H9 (cell line): ENCODE measurements at regions not wholly inside any gene's neighbourhood (a gene's known extent, or its start where the extent isn't known, plus 50 kb on each side); places are given as distances from the start of the nearest gene placed in this dataset.

Experiments
- DNase-seq: peaks from one replicate; pipeline ENCODE4 v3.0.0-alpha.2; 2017
- H2AFZ ChIP-seq: one replicate; pipeline ENCODE4 v1.6.1; 2013; ENCODE audit warnings: mild to moderate bottlenecking, low read length, control low read depth, moderate library complexity
- H2AK5ac ChIP-seq: 2 replicates; pipeline ENCODE4 v1.6.1; 2013; ENCODE audit warnings: low read length, control low read depth, mixed read lengths; ENCODE audit not compliant: insufficient read length
- H2BK120ac ChIP-seq: one replicate; pipeline ENCODE4 v1.6.1; 2013; ENCODE audit warnings: low read depth, mild to moderate bottlenecking, low read length, control low read depth, inconsistent platforms; ENCODE audit not compliant: poor library complexity, severe bottlenecking
- H2BK12ac ChIP-seq: 2 replicates; pipeline ENCODE4 v1.6.1; 2013; ENCODE audit warnings: low read length, control low read depth, mixed read lengths, low read depth; ENCODE audit not compliant: insufficient read length
- H2BK15ac ChIP-seq: 2 replicates; pipeline ENCODE4 v1.6.1; 2013; ENCODE audit warnings: low read depth, low read length, control low read depth
- H2BK20ac ChIP-seq: one replicate; pipeline ENCODE4 v1.6.1; 2013; ENCODE audit warnings: low read depth, mild to moderate bottlenecking, low read length, control low read depth, inconsistent platforms; ENCODE audit not compliant: poor library complexity, severe bottlenecking
- H2BK5ac ChIP-seq: 2 replicates; pipeline ENCODE4 v1.6.1; 2013; ENCODE audit warnings: low read length, control low read depth, mixed read lengths; ENCODE audit not compliant: insufficient read length
- H3K14ac ChIP-seq: 2 replicates; pipeline ENCODE4 v1.6.1; 2013; ENCODE audit warnings: low read length, control low read depth; ENCODE audit not compliant: insufficient read depth
- H3K18ac ChIP-seq: 2 replicates; pipeline ENCODE4 v1.6.1; 2013; ENCODE audit warnings: low read depth, mild to moderate bottlenecking, mixed read lengths, low read length, control low read depth; ENCODE audit not compliant: insufficient read length
- H3K23ac ChIP-seq: 2 replicates; pipeline ENCODE4 v1.6.1; 2013; ENCODE audit warnings: low read length, control low read depth, mixed read lengths, low read depth; ENCODE audit not compliant: insufficient read length
- H3K23me2 ChIP-seq: 2 replicates; pipeline ENCODE4 v1.6.1; 2013; ENCODE audit warnings: low read depth, mild to moderate bottlenecking, mixed read lengths, low read length, control low read depth; ENCODE audit not compliant: insufficient read length, poor library complexity, severe bottlenecking
- H3K27ac ChIP-seq: 2 replicates; pipeline ENCODE4 v1.5.1; 2013; ENCODE audit warnings: low read length, control low read depth, mixed read lengths, low read depth; ENCODE audit not compliant: insufficient read length
- H3K27me3 ChIP-seq: 2 replicates; pipeline ENCODE4 v1.6.1; 2013; ENCODE audit warnings: low read length, control low read depth, inconsistent platforms; ENCODE audit not compliant: insufficient read depth
- H3K4ac ChIP-seq: 2 replicates; pipeline ENCODE4 v1.6.1; 2013; ENCODE audit warnings: low read depth, mild to moderate bottlenecking, control low read depth, inconsistent platforms, low read length, moderate library complexity
- H3K4me1 ChIP-seq: 2 replicates; pipeline ENCODE4 v1.6.1; 2013; ENCODE audit warnings: low read length, control low read depth, inconsistent platforms; ENCODE audit not compliant: insufficient read depth
- H3K4me2 ChIP-seq: 2 replicates; pipeline ENCODE4 v1.6.1; 2013; ENCODE audit warnings: low read length, control low read depth, mixed read lengths; ENCODE audit not compliant: insufficient read length, insufficient read depth
- H3K56ac ChIP-seq: 2 replicates; pipeline ENCODE4 v1.6.1; 2013; ENCODE audit warnings: low read depth, mild to moderate bottlenecking, mixed read lengths, low read length, control low read depth; ENCODE audit not compliant: insufficient read length
- H3K79me1 ChIP-seq: 2 replicates; pipeline ENCODE4 v1.6.1; 2013; ENCODE audit warnings: low read depth, mild to moderate bottlenecking, moderate library complexity, low read length, control low read depth, inconsistent platforms; ENCODE audit not compliant: insufficient read depth, poor library complexity, severe bottlenecking
- H3K79me2 ChIP-seq: 2 replicates; pipeline ENCODE4 v1.6.1; 2013; ENCODE audit warnings: low read length, control low read depth, inconsistent platforms; ENCODE audit not compliant: insufficient read depth
- H3K9ac ChIP-seq: 2 replicates; pipeline ENCODE4 v1.6.1; 2013; ENCODE audit warnings: low read length, control low read depth, mixed read lengths; ENCODE audit not compliant: insufficient read length; ENCODE audit errors: extremely low read depth
- H3K9me3 ChIP-seq: one replicate; pipeline ENCODE4 v1.6.1; 2013; ENCODE audit warnings: low read depth, low read length, inconsistent platforms; ENCODE audit not compliant: control insufficient read depth
- H3T11ph ChIP-seq: one replicate; pipeline ENCODE4 v1.6.1; 2013; ENCODE audit warnings: mild to moderate bottlenecking, low read length, control low read depth, inconsistent platforms
- H4K20me1 ChIP-seq: one replicate; pipeline ENCODE4 v1.6.1; 2013; ENCODE audit not compliant: control insufficient read depth, insufficient read length, insufficient read depth
- H4K5ac ChIP-seq: 2 replicates; pipeline ENCODE4 v1.6.1; 2013; ENCODE audit warnings: low read depth, mild to moderate bottlenecking, mixed read lengths, low read length, control low read depth; ENCODE audit not compliant: insufficient read length
- H4K8ac ChIP-seq: replicated peaks from 2 replicates; pipeline ENCODE4 v1.6.1; 2013; ENCODE audit warnings: low read length, control low read depth, mixed read lengths, low read depth; ENCODE audit not compliant: insufficient read length
- H4K91ac ChIP-seq: 2 replicates; pipeline ENCODE4 v1.6.1; 2013; ENCODE audit warnings: low read depth, mild to moderate bottlenecking, moderate library complexity, mixed read lengths, low read length, control low read depth; ENCODE audit not compliant: insufficient read length
- H3K27ac Mint-ChIP-seq, 3 experiments: 2 replicates in 2 of 3; 3 replicates in 1 of 3; pipeline ENCODE4 v1.8.0; 2020 to 2021; ENCODE audit warnings: mixed read lengths in 3 of 3, mild to moderate bottlenecking in 1 of 3, moderate library complexity in 1 of 3
- H3K27me3 Mint-ChIP-seq: 2 replicates; pipeline ENCODE4 v1.8.0; 2021; ENCODE audit warnings: low read depth, mild to moderate bottlenecking, moderate library complexity, mixed read lengths
- H3K36me3 Mint-ChIP-seq, 3 experiments: 2 replicates in 2 of 3; 3 replicates in 1 of 3; pipeline ENCODE4 v1.8.0; 2020 to 2021; ENCODE audit warnings: low read depth in 3 of 3, mixed read lengths in 3 of 3; ENCODE audit not compliant: insufficient read depth in 1 of 3
- H3K4me1 Mint-ChIP-seq, 2 experiments: 2 replicates each; pipeline ENCODE4 v1.8.0; 2020; ENCODE audit warnings: mixed read lengths in 2 of 2
- H3K4me3 Mint-ChIP-seq, 2 experiments: 2 replicates in 1 of 2; 3 replicates in 1 of 2; pipeline ENCODE4 v1.8.0; 2020 to 2021; ENCODE audit warnings: mild to moderate bottlenecking in 2 of 2, mixed read lengths in 2 of 2, moderate library complexity in 1 of 2
- H3K9me3 Mint-ChIP-seq, 2 experiments: 2 replicates in 1 of 2; 3 replicates in 1 of 2; pipeline ENCODE4 v1.8.0; 2020; ENCODE audit warnings: mild to moderate bottlenecking in 2 of 2, mixed read lengths in 2 of 2, moderate library complexity in 1 of 2
- CTCF ChIP-seq: fragments of 200-600 bp; sonication (generic); conservative IDR thresholded peaks from 3 replicates; pipeline ENCODE4 v1.8.0; 2021; ENCODE audit warnings: antibody characterized with exemption, mild to moderate bottlenecking
- WGBS: extraction: QIAGEN DNeasy Blood & Tissue Kit; methylation state at CpG from one replicate; pipeline ENCODE4 v1.1.7; 2013; ENCODE audit warnings: missing lambda C conversion rate, low lambda C conversion rate, mixed read lengths; ENCODE audit not compliant: insufficient read length; ENCODE audit errors: extremely low coverage; 5-methylcytosine and 5-hydroxymethylcytosine counted together

- no peak overlapping the region for H4K5ac ChIP-seq
- no peaks in the 10 kb centered on the region for H3K79me2 ChIP-seq
- Mint-ChIP-seq H3K4me3 (no peak overlapping the region), H3K36me3 (peaks cover 13 to 19% (median 18%) of the 10 kb centered on the region in 3 experiments), H3K4me1 (peaks cover 13 to 14% of the 10 kb centered on the region in 2 experiments), H3K27ac (no peak overlapping the region), H3K9me3 (peaks cover 22 to 25% of the 10 kb centered on the region in 2 experiments), H3K27me3 (no peaks in the 10 kb centered on the region)
- H3K4me1 ChIP-seq = peaks cover 9% of the 10 kb centered on the region; the same call in 1 of the 2 replicates
- H3K4me2 ChIP-seq = no peak overlapping the region
- no peak overlapping the region for H3K4ac ChIP-seq
- H3K9ac ChIP-seq = no peak overlapping the region
- H2BK5ac ChIP-seq = no peak overlapping the region
- H3K27me3 ChIP-seq = no peaks in the 10 kb centered on the region
- no peak overlapping the region for H3K23ac ChIP-seq
- H3T11ph ChIP-seq = no peak overlapping the region
- no peaks in the 10 kb centered on the region for H3K79me1 ChIP-seq
- no peak overlapping the region for H2BK12ac ChIP-seq
- no peak overlapping the region for H2BK120ac ChIP-seq
- no peak overlapping the region for H3K27ac ChIP-seq
- no peak overlapping the region for H4K91ac ChIP-seq
- TF ChIP-seq CTCF = no peak
- no peak overlapping the region for H4K8ac ChIP-seq
- H3K56ac ChIP-seq = no peak overlapping the region
- H3K18ac ChIP-seq = no peak overlapping the region
- no peaks in the 10 kb centered on the region for H3K23me2 ChIP-seq
- no peak overlapping the region; the same call in 1 of the 2 replicates for H3K14ac ChIP-seq
- no peak overlapping the region for H2AK5ac ChIP-seq
- no CpG with 5 or more reads among the region's 5 CpGs for WGBS
- H2BK20ac ChIP-seq = no peak overlapping the region
- H3K9me3 ChIP-seq = no peaks in the 10 kb centered on the region
- no peaks in the 10 kb centered on the region for H4K20me1 ChIP-seq
- no peak overlapping the region for H2BK15ac ChIP-seq
- no peak for DNase-seq
- no peak overlapping the region for H2AFZ ChIP-seq
These were observed 309.8 kb upstream of the LRRC3B start for GRCh38 chr3:26312816-26313215.
